Esophagus squamous epithelium (tissue), 5 donors: ENCODE measurements at regions not wholly inside any gene's neighbourhood (a gene's known extent, or its start where the extent isn't known, plus 50 kb on each side); places are given as distances from the start of the nearest gene placed in this dataset.

Experiments
- DNase-seq: peaks from one replicate; lab custom pipeline; 2025; lab: John Stamatoyannopoulos, UW
- H3K27ac ChIP-seq, 4 donors: fragments of 200-600 bp; sonication (generic); one replicate each; pipeline ENCODE4 v1.5.1; 2016 to 2019; ENCODE audit warnings: mild to moderate bottlenecking in 1 of 4
- H3K27me3 ChIP-seq, 4 donors: fragments of 200-600 bp; sonication (generic); 1 replicate in 3 of 4; 2 replicates in 1 of 4; pipeline versions ENCODE4 v1.5.1 to v1.6.0; 2017 to 2021; ENCODE audit warnings: antibody characterized with exemption in 1 of 4
- H3K36me3 ChIP-seq, 3 donors: fragments of 200-600 bp; sonication (generic); one replicate each; pipeline ENCODE4 v1.5.1; 2016 to 2019
- H3K4me1 ChIP-seq, 3 donors: fragments of 200-600 bp; sonication (generic); one replicate each; pipeline ENCODE4 v1.5.1; 2017 to 2019
- H3K4me3 ChIP-seq, 4 donors: fragments of 200-600 bp; sonication (generic); 1 replicate in 3 of 4; 2 replicates in 1 of 4; pipeline ENCODE4 v1.5.1; 2016 to 2019; ENCODE audit warnings: mild to moderate bottlenecking in 2 of 4, moderate library complexity in 1 of 4
- H3K9me3 ChIP-seq, 3 donors: fragments of 200-600 bp; sonication (generic); one replicate each; pipeline ENCODE4 v1.5.1; 2016 to 2019
- CTCF ChIP-seq, 6 experiments: fragments of 450-650 bp in 4 of 6; fragments of 200-600 bp in 2 of 6; sonication (generic) in 2 of 6; IDR thresholded peaks; one replicate each; pipeline ENCODE4 v1.5.1; 2016 to 2019; ENCODE audit warnings: antibody characterized with exemption in 6 of 6, mild to moderate bottlenecking in 4 of 6, moderate library complexity in 4 of 6
- POLR2A ChIP-seq, 4 donors: fragments of 450-650 bp; IDR thresholded peaks; one replicate each; pipeline ENCODE4 v1.6.1; 2017; ENCODE audit warnings: antibody characterized with exemption in 4 of 4, mild to moderate bottlenecking in 4 of 4, moderate library complexity in 3 of 4
- WGBS, 2 donors: methylation state at CpG; one replicate each; pipeline ENCODE4 v1.1.5; 2018; 5-methylcytosine and 5-hydroxymethylcytosine counted together
- intact Hi-C: fragments of 100-400 bp; cut with DNase I; formaldehyde crosslinking; loops from one replicate; pipeline ENCODE4 v1.15.0; 2022
- donor health status: DM: yes; HTN: yes; CAD: no.

GRCh38 chr9:81532251-81532650 is 157.1 kb downstream of the TLE1 start:
- TF ChIP-seq CTCF (IDR thresholded peaks at IDR 0.05), result no peak
- no peak for TF ChIP-seq POLR2A (IDR thresholded peaks at IDR 0.05)
- no peak overlapping the region for H3K27ac ChIP-seq
- H3K27me3 ChIP-seq, result peaks cover 0 to 43% (median 0%) of the 10 kb centered on the region in 4 donors
- H3K9me3 ChIP-seq, result no peaks in the 10 kb centered on the region
- DNase-seq, result no peak
- peaks cover 0 to 34% (median 13%) of the 10 kb centered on the region in 3 donors for H3K4me1 ChIP-seq
- WGBS, 2 donors, result 94 to 100% methylated on average over 4 of the region's 4 CpGs
- no peak overlapping the region for H3K4me3 ChIP-seq
- intact Hi-C loops, result loop anchor here (10.0 kb wide), 1 partner anchor 143 kb away; no protein-coding TSS in a partner anchor
- H3K36me3 ChIP-seq, result no peaks in the 10 kb centered on the region

GRCh38 chr9:81531511-81531910 is 157.8 kb downstream of the TLE1 start:
- H3K27ac ChIP-seq, result no peak overlapping the region
- DNase-seq, result no peak
- intact Hi-C loops, result loop anchor here (10.0 kb wide), 1 partner anchor 143 kb away; no protein-coding TSS in a partner anchor
- H3K27me3 ChIP-seq, result peaks cover 0 to 43% (median 0%) of the 10 kb centered on the region in 4 donors
- no peaks in the 10 kb centered on the region for H3K36me3 ChIP-seq
- peaks cover 0 to 34% (median 13%) of the 10 kb centered on the region in 3 donors for H3K4me1 ChIP-seq
- H3K4me3 ChIP-seq, result no peak overlapping the region
- H3K9me3 ChIP-seq, result no peaks in the 10 kb centered on the region
- TF ChIP-seq POLR2A (IDR thresholded peaks at IDR 0.05), result no peak
- no peak for TF ChIP-seq CTCF (IDR thresholded peaks at IDR 0.05)
- 61 to 71% methylated on average over 6 of the region's 6 CpGs for WGBS, 2 donors

- H3K9me3 ChIP-seq, result no peaks in the 10 kb centered on the region
These were observed 158.5 kb downstream of the TLE1 start for GRCh38 chr9:81530846-81531245.

GRCh38 chr9:81530310-81530810 is 159.0 kb downstream of the TLE1 start:
- Histone ChIP-seq H3K4me3 (no peak overlapping the region), H3K4me1 (peaks cover 0 to 24% (median 13%) of the 10 kb centered on the region in 3 donors), H3K36me3 (no peaks in the 10 kb centered on the region), H3K27ac (no peak overlapping the region), H3K27me3 (peaks cover 0 to 44% (median 0%) of the 10 kb centered on the region in 4 donors), H3K9me3 (no peaks in the 10 kb centered on the region)
- 70 to 80% methylated on average over 5 of the region's 5 CpGs for WGBS, 2 donors
- no peak for TF ChIP-seq POLR2A (IDR thresholded peaks at IDR 0.05)
- TF ChIP-seq CTCF (IDR thresholded peaks at IDR 0.05), result no peak
- intact Hi-C loops, result loop anchor here (10.0 kb wide), 1 partner anchor 144 kb away; no protein-coding TSS in a partner anchor
- no peak for DNase-seq

More at GRCh38 chr9:81530846-81531245, 158.5 kb downstream of the TLE1 start:
- DNase-seq, result no peak
- H3K36me3 ChIP-seq, result no peaks in the 10 kb centered on the region
- H3K27ac ChIP-seq, result no peak overlapping the region
- no peak overlapping the region for H3K4me3 ChIP-seq
- WGBS, 2 donors, result 81 to 96% methylated on average over 4 of the region's 4 CpGs
- H3K4me1 ChIP-seq, result peaks cover 0 to 29% (median 13%) of the 10 kb centered on the region in 3 donors
- no peak for TF ChIP-seq POLR2A (IDR thresholded peaks at IDR 0.05)
- TF ChIP-seq CTCF (IDR thresholded peaks at IDR 0.05), result no peak
- intact Hi-C loops, result loop anchor here (10.0 kb wide), 1 partner anchor 144 kb away; no protein-coding TSS in a partner anchor
- peaks cover 0 to 44% (median 0%) of the 10 kb centered on the region in 4 donors for H3K27me3 ChIP-seq

- H3K9me3 ChIP-seq, result no peaks in the 10 kb centered on the region
- peaks cover 0 to 18% (median 13%) of the 10 kb centered on the region in 3 donors for H3K4me1 ChIP-seq
- WGBS, 2 donors, result 25 to 44% methylated on average over 1 of the region's 1 CpG
- H3K27ac ChIP-seq, result no peak overlapping the region
- H3K4me3 ChIP-seq, result no peak overlapping the region
- no peak for TF ChIP-seq POLR2A (IDR thresholded peaks at IDR 0.05)
- TF ChIP-seq CTCF (IDR thresholded peaks at IDR 0.05), result no peak
- DNase-seq, result no peak
- no peaks in the 10 kb centered on the region for H3K36me3 ChIP-seq
- H3K27me3 ChIP-seq, result peaks cover 0 to 40% (median 0%) of the 10 kb centered on the region in 4 donors
- intact Hi-C loops, result loop anchor here (10.0 kb wide), 2 partner anchors 145 to 165 kb away; no protein-coding TSS in a partner anchor
These were observed 159.7 kb downstream of the TLE1 start for GRCh38 chr9:81529556-81530193.
